Neural progenitor cell (in vitro differentiated cells): ENCODE measurements at regions not wholly inside any gene's neighbourhood (a gene's known extent, or its start where the extent isn't known, plus 50 kb on each side); places are given as distances from the start of the nearest gene placed in this dataset.

Experiments
- DNase-seq: peaks from one replicate; pipeline ENCODE4 v3.0.0-alpha.2; 2016; ENCODE audit warnings: low spot score
- H2AFZ ChIP-seq: fragments of 200-600 bp; sonication (generic); replicated peaks from 2 replicates; pipeline ENCODE4 v1.6.1; 2016; ENCODE audit warnings: antibody characterized with exemption
- H3F3A ChIP-seq: fragments of 200-600 bp; sonication (generic); 2 replicates; pipeline ENCODE4 v1.6.1; 2016; ENCODE audit warnings: antibody characterized with exemption, low read depth
- H3K27ac ChIP-seq: fragments of 200-600 bp; sonication (generic); 2 replicates; pipeline ENCODE4 v1.5.1; 2016; ENCODE audit warnings: mild to moderate bottlenecking
- H3K27me3 ChIP-seq: fragments of 200-600 bp; sonication (generic); 2 replicates; pipeline ENCODE4 v1.6.1; 2016; ENCODE audit warnings: mild to moderate bottlenecking, moderate library complexity
- H3K36me3 ChIP-seq: fragments of 200-600 bp; sonication (generic); 2 replicates; pipeline ENCODE4 v1.5.1; 2016
- H3K4me1 ChIP-seq: fragments of 200-600 bp; sonication (generic); 2 replicates; pipeline ENCODE4 v1.6.1; 2016; ENCODE audit warnings: mixed run types
- H3K4me2 ChIP-seq: fragments of 200-600 bp; sonication (generic); 2 replicates; pipeline ENCODE4 v1.6.1; 2016
- H3K4me3 ChIP-seq: fragments of 200-600 bp; sonication (generic); 2 replicates; pipeline ENCODE4 v1.5.1; 2016
- H3K79me2 ChIP-seq: fragments of 200-600 bp; sonication (generic); 2 replicates; pipeline ENCODE4 v1.6.1; 2016; ENCODE audit warnings: low read depth
- H3K9ac ChIP-seq: fragments of 200-600 bp; sonication (generic); 2 replicates; pipeline ENCODE4 v1.6.1; 2016
- H3K9me3 ChIP-seq: fragments of 200-600 bp; sonication (generic); 2 replicates; pipeline ENCODE4 v1.5.1; 2016; ENCODE audit warnings: low read depth
- H4K20me1 ChIP-seq: fragments of 200-600 bp; sonication (generic); 2 replicates; pipeline ENCODE4 v1.6.1; 2016; ENCODE audit warnings: low read depth
- H3K27ac Mint-ChIP-seq: 3 replicates; pipeline ENCODE4 v1.8.0; 2021; ENCODE audit warnings: mixed read lengths
- H3K27me3 Mint-ChIP-seq: 2 replicates; pipeline ENCODE4 v1.8.0; 2022; ENCODE audit warnings: low read depth, mild to moderate bottlenecking, inconsistent platforms, moderate library complexity, mixed read lengths; ENCODE audit not compliant: insufficient read depth
- H3K36me3 Mint-ChIP-seq: 3 replicates; pipeline ENCODE4 v1.8.0; 2021; ENCODE audit warnings: mixed read lengths
- H3K4me1 Mint-ChIP-seq: 3 replicates; pipeline ENCODE4 v1.8.0; 2021; ENCODE audit warnings: mixed read lengths
- H3K4me3 Mint-ChIP-seq: 3 replicates; pipeline ENCODE4 v1.8.0; 2021; ENCODE audit warnings: mild to moderate bottlenecking, moderate library complexity, mixed read lengths
- H3K9me3 Mint-ChIP-seq: 3 replicates; pipeline ENCODE4 v1.8.0; 2020; ENCODE audit warnings: mixed read lengths
- EZH2 ChIP-seq: fragments of 200-600 bp; sonication (generic); IDR thresholded peaks from 2 replicates; pipeline ENCODE4 v1.6.1; 2017; ENCODE audit warnings: antibody characterized with exemption, mild to moderate bottlenecking, moderate library complexity
- EZH2phosphoT487 ChIP-seq: fragments of 200-600 bp; sonication (generic); IDR thresholded peaks from 2 replicates; pipeline ENCODE4 v1.6.1; 2017; ENCODE audit warnings: antibody characterized with exemption
- TF ChIP-seq, protein P1 (sequence below): fragments of 200-600 bp; sonication (generic); IDR thresholded peaks from 2 replicates; pipeline ENCODE4 v1.5.1; 2017; ENCODE audit warnings: antibody characterized with exemption, mild to moderate bottlenecking

DNA sequence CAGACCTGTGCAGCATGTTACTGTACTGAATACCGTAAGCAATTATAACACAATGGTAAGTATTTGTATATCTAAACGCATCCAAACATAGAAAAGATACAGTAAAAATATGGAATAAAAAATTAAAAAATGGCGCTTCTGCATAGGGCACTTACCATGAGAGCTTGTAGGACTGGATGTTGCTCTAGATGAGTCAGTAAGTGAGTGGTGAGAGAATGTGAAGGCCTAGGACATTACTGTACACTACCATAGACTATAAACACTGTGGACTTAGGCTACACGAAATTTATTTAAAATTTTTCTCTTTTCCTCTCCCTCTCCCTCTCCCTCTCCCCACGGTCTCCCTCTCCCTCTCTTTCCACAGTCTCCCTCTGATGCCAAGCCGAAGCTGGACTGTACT is 194.5 kb upstream of the CDKN3 start:
- Histone ChIP-seq H3F3A (no peaks in the 10 kb centered on the region), H3K79me2 (no peaks in the 10 kb centered on the region), H3K9me3 (peaks cover 4% of the 10 kb centered on the region), H3K9ac (no peak overlapping the region), H3K4me3 (no peak overlapping the region), H3K27me3 (no peaks in the 10 kb centered on the region), H3K36me3 (no peaks in the 10 kb centered on the region), H4K20me1 (no peaks in the 10 kb centered on the region), H2AFZ (no peak overlapping the region), H3K4me1 (no peaks in the 10 kb centered on the region), H3K4me2 (no peak overlapping the region), H3K27ac (no peak overlapping the region)
- Mint-ChIP-seq H3K36me3 (peaks cover 3% of the 10 kb centered on the region), H3K4me3 (no peak overlapping the region), H3K27ac (no peak overlapping the region), H3K9me3 (peaks cover 41% of the 10 kb centered on the region), H3K4me1 (no peaks in the 10 kb centered on the region), H3K27me3 (peaks cover 2% of the 10 kb centered on the region)
- no peak for DNase-seq
- TF ChIP-seq EZH2phosphoT487 (no peak), EZH2 (no peak)
- TF ChIP-seq, protein P1, sequence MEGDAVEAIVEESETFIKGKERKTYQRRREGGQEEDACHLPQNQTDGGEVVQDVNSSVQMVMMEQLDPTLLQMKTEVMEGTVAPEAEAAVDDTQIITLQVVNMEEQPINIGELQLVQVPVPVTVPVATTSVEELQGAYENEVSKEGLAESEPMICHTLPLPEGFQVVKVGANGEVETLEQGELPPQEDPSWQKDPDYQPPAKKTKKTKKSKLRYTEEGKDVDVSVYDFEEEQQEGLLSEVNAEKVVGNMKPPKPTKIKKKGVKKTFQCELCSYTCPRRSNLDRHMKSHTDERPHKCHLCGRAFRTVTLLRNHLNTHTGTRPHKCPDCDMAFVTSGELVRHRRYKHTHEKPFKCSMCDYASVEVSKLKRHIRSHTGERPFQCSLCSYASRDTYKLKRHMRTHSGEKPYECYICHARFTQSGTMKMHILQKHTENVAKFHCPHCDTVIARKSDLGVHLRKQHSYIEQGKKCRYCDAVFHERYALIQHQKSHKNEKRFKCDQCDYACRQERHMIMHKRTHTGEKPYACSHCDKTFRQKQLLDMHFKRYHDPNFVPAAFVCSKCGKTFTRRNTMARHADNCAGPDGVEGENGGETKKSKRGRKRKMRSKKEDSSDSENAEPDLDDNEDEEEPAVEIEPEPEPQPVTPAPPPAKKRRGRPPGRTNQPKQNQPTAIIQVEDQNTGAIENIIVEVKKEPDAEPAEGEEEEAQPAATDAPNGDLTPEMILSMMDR = no peak

DNA sequence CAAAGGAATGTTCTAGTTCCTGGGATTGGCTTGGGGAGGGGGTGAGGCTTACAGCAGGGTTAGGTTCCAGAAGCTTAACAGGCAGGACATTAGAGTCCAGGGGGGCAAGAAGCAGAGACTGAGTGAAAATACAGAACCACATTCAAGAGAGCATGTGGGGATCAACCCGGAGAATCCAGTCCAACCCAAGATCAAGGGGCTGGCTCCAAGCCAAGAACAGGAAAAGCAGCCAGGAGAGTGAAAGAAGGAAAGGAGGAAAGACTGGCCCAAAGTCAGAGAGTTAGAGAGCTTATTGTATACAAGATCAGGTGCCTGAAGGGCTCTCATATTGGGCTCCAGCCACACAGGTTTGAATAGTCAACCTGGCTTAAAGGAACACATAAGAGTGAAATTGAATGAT is 190.3 kb upstream of the CDKN3 start:
- Mint-ChIP-seq H3K4me3 (no peak overlapping the region), H3K27ac (no peak overlapping the region), H3K9me3 (peaks cover 23% of the 10 kb centered on the region), H3K4me1 (no peaks in the 10 kb centered on the region), H3K27me3 (peaks cover 6% of the 10 kb centered on the region), H3K36me3 (no peaks in the 10 kb centered on the region)
- Histone ChIP-seq H3K36me3 (no peaks in the 10 kb centered on the region), H3K27ac (no peak overlapping the region), H3K9ac (no peak overlapping the region), H3K4me1 (no peaks in the 10 kb centered on the region), H3K79me2 (no peaks in the 10 kb centered on the region), H3F3A (no peaks in the 10 kb centered on the region), H3K27me3 (no peaks in the 10 kb centered on the region), H4K20me1 (no peaks in the 10 kb centered on the region), H3K9me3 (no peaks in the 10 kb centered on the region), H3K4me3 (no peak overlapping the region), H3K4me2 (no peak overlapping the region), H2AFZ (no peak overlapping the region)
- TF ChIP-seq EZH2 (no peak), EZH2phosphoT487 (no peak)
- TF ChIP-seq, protein P1 = no peak
- DNase-seq = no peak

DNA sequence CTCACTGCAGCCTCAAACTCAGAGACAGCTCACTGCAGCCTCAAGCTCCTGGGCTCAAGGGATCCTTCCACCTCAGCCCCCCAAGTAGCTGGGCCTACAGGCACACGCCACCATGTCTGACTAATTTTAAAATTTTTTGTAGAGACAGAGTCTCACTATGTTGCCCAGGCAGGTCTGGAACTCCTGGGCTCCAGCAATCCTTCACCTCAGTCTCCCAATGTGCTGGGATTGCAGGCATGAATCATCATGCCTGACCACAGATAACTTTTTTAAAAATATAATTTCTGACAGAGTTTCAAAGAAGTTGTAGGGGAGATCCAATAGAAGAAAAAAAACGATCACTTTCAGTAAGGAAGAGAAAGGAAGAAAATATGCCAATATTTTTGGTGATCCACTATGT is 189.7 kb upstream of the CDKN3 start:
- peaks cover 17% of the 10 kb centered on the region for H3K9me3 Mint-ChIP-seq
- H3K36me3 ChIP-seq = no peaks in the 10 kb centered on the region
- H3K4me3 ChIP-seq = no peak overlapping the region
- H2AFZ ChIP-seq = no peak overlapping the region
- no peak overlapping the region for H3K27ac Mint-ChIP-seq
- H3K4me3 Mint-ChIP-seq = no peak overlapping the region
- no peaks in the 10 kb centered on the region for H3F3A ChIP-seq
- H3K27ac ChIP-seq = no peak overlapping the region
- H3K36me3 Mint-ChIP-seq = no peaks in the 10 kb centered on the region
- H3K4me2 ChIP-seq = no peak overlapping the region
- no peak for DNase-seq
- peaks cover 6% of the 10 kb centered on the region for H3K27me3 Mint-ChIP-seq
- H3K27me3 ChIP-seq = no peaks in the 10 kb centered on the region
- H3K9me3 ChIP-seq = no peaks in the 10 kb centered on the region
- H3K4me1 Mint-ChIP-seq = no peaks in the 10 kb centered on the region
- TF ChIP-seq, protein P1 = no peak
- H3K9ac ChIP-seq = no peak overlapping the region
- H4K20me1 ChIP-seq = no peaks in the 10 kb centered on the region
- H3K4me1 ChIP-seq = no peaks in the 10 kb centered on the region
- no peaks in the 10 kb centered on the region for H3K79me2 ChIP-seq
